WTC11 (cell line): ENCODE measurements at regions not wholly inside any gene's neighbourhood (a gene's known extent, or its start where the extent isn't known, plus 50 kb on each side); places are given as distances from the start of the nearest gene placed in this dataset.

Source experiments
- ATAC-seq: fragments of 200-7000 bp; cut with Tn5 transposase; 2 replicates; pipeline ENCODE4 v1.10.0; 2021; ENCODE audit warnings: mild to moderate bottlenecking, moderate library complexity
- CTCF ChIA-PET: fragments of 300-600 bp; sonication (Branson Sonifier 250); formaldehyde crosslinking; loops from one replicate; lab custom pipeline; 2021; ENCODE audit warnings: antibody characterized with exemption; lab: Charles Lee
- POLR2A ChIA-PET: fragments of 350-600 bp; sonication (Branson Sonifier 250); formaldehyde crosslinking; loops from one replicate; lab custom pipeline; 2021; ENCODE audit warnings: antibody characterized with exemption; lab: Charles Lee
- DNase-seq: peaks from one replicate; pipeline ENCODE4 v3.0.0; 2021; ENCODE audit warnings: low spot score
- H3K27ac Mint-ChIP-seq: 2 replicates; pipeline ENCODE4 v1.8.0; 2021; ENCODE audit warnings: mixed read lengths
- H3K27me3 Mint-ChIP-seq: 2 replicates; pipeline ENCODE4 v1.8.0; 2021; ENCODE audit warnings: low read depth, mild to moderate bottlenecking, moderate library complexity, mixed read lengths
- H3K36me3 Mint-ChIP-seq: 2 replicates; pipeline ENCODE4 v1.8.0; 2021; ENCODE audit warnings: mixed read lengths
- H3K4me1 Mint-ChIP-seq: 2 replicates; pipeline ENCODE4 v1.8.0; 2022; ENCODE audit warnings: mixed read lengths
- H3K4me3 Mint-ChIP-seq: 2 replicates; pipeline ENCODE4 v1.8.0; 2021; ENCODE audit warnings: mild to moderate bottlenecking, moderate library complexity, mixed read lengths
- H3K9me3 Mint-ChIP-seq: 2 replicates; pipeline ENCODE4 v1.8.0; 2021; ENCODE audit warnings: mixed read lengths
- ELF4 ChIP-seq: sonication (generic); formaldehyde crosslinking; IDR thresholded peaks from 2 replicates; pipeline ENCODE4 v1.8.1; 2022; ENCODE audit warnings: low read depth, mild to moderate bottlenecking, moderate library complexity, missing genetic modification reagents
- FOXJ3 ChIP-seq: sonication (generic); formaldehyde crosslinking; IDR thresholded peaks from 2 replicates; pipeline ENCODE4 v1.9.0; 2021; ENCODE audit warnings: missing genetic modification reagents, mild to moderate bottlenecking, borderline replicate concordance
- FOXP1 ChIP-seq: sonication (generic); formaldehyde crosslinking; IDR thresholded peaks from 2 replicates; pipeline ENCODE4 v1.8.0; 2022; ENCODE audit warnings: missing genetic modification reagents, mild to moderate bottlenecking, moderate library complexity, borderline replicate concordance
- GRHL2 ChIP-seq: fragments of 250-450 bp; sonication (Bioruptor Pico); IDR thresholded peaks from 2 replicates; pipeline ENCODE4 v1.8.0; 2022; ENCODE audit warnings: mild to moderate bottlenecking, moderate library complexity; ENCODE audit not compliant: insufficient replicate concordance, severe bottlenecking
- HMGA2 ChIP-seq: fragments of 250-450 bp; sonication (Bioruptor Pico); IDR thresholded peaks from 2 replicates; pipeline ENCODE4 v1.4.0; 2021; ENCODE audit warnings: mild to moderate bottlenecking, moderate library complexity
- JUN ChIP-seq: sonication (generic); formaldehyde crosslinking; IDR thresholded peaks from 2 replicates; pipeline ENCODE4 v1.8.0; 2023; ENCODE audit warnings: mild to moderate bottlenecking, missing genetic modification reagents
- NFYB ChIP-seq: sonication (generic); formaldehyde crosslinking; conservative IDR thresholded peaks from 2 replicates; pipeline ENCODE4 v1.8.0; 2022; ENCODE audit warnings: low read depth, missing genetic modification reagents
- PRRX2 ChIP-seq: fragments of 250-450 bp; sonication (Bioruptor Pico); IDR thresholded peaks from 2 replicates; pipeline ENCODE4 v1.8.0; 2021; ENCODE audit warnings: mild to moderate bottlenecking
- SMAD4 ChIP-seq: sonication (generic); formaldehyde crosslinking; IDR thresholded peaks from 2 replicates; pipeline ENCODE4 v1.8.0; 2022; ENCODE audit warnings: mild to moderate bottlenecking, missing genetic modification reagents
- TCF7 ChIP-seq: sonication (generic); formaldehyde crosslinking; IDR thresholded peaks from 2 replicates; pipeline ENCODE4 v1.8.0; 2022; ENCODE audit warnings: mild to moderate bottlenecking, low read depth, missing genetic modification reagents, moderate library complexity
- TEAD1 ChIP-seq: sonication (generic); formaldehyde crosslinking; IDR thresholded peaks from 2 replicates; pipeline ENCODE4 v1.8.0; 2022; ENCODE audit warnings: mild to moderate bottlenecking, missing genetic modification reagents
- TEAD4 ChIP-seq: sonication (generic); formaldehyde crosslinking; IDR thresholded peaks from 2 replicates; pipeline ENCODE4 v1.8.0; 2022; ENCODE audit warnings: mild to moderate bottlenecking, missing genetic modification reagents
- TF ChIP-seq, protein P1 (sequence below): fragments of 250-450 bp; sonication (Bioruptor Pico); IDR thresholded peaks from 2 replicates; pipeline ENCODE4 v2.1.2; 2022; ENCODE audit warnings: mild to moderate bottlenecking, moderate library complexity
- TF ChIP-seq, protein P2 (sequence below): fragments of 250-450 bp; sonication (Bioruptor Pico); conservative IDR thresholded peaks from 2 replicates; pipeline ENCODE4 v1.9.0; 2021; ENCODE audit warnings: mild to moderate bottlenecking
- TF ChIP-seq, protein P3 (sequence below): sonication (generic); formaldehyde crosslinking; IDR thresholded peaks from 2 replicates; pipeline ENCODE4 v1.8.1; 2023; ENCODE audit warnings: mild to moderate bottlenecking, missing genetic modification reagents
- TF ChIP-seq, protein P4 (sequence below): sonication (generic); formaldehyde crosslinking; IDR thresholded peaks from 2 replicates; pipeline ENCODE4 v1.8.0; 2022; ENCODE audit warnings: mild to moderate bottlenecking, missing genetic modification reagents
- TF ChIP-seq, protein P5 (sequence below): sonication (generic); formaldehyde crosslinking; IDR thresholded peaks from 2 replicates; pipeline ENCODE4 v1.8.0; 2022; ENCODE audit warnings: mild to moderate bottlenecking, missing genetic modification reagents
- TF ChIP-seq, protein P6 (sequence below): fragments of 200-600 bp; IDR thresholded peaks from 2 replicates; pipeline ENCODE4 v1.8.0; 2022; ENCODE audit warnings: antibody characterized with exemption
- TF ChIP-seq, protein P7 (sequence below): sonication (generic); formaldehyde crosslinking; IDR thresholded peaks from 2 replicates; pipeline ENCODE4 v1.8.1; 2022; ENCODE audit warnings: low read depth, mild to moderate bottlenecking, moderate library complexity, missing genetic modification reagents, borderline replicate concordance
- TF ChIP-seq, protein P8 (sequence below): sonication (generic); formaldehyde crosslinking; conservative IDR thresholded peaks from 2 replicates; pipeline ENCODE4 v1.8.1; 2023; ENCODE audit warnings: mild to moderate bottlenecking, low read depth, missing genetic modification reagents, moderate library complexity

DNA sequence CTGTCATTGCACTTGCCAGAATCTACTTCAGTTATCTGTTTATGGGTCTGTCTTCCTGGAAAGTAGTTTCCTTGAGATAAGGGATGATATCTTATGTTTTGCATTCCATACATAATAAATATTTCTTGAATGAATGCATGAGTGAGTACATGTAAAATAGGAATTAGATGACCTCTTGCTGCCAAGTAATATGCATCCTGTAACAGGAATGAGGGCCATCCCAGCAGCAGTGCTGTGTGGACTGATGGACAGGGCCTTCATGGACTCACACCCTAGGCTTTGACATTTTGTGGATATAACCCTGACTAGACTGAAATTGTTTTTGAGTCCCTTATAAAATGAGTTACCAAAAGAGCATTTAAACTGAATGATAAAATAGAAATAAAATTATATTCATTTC lies 77.2 kb upstream of the NEIL3 start:
- ATAC-seq (no peak), DNase-seq (no peak)
- Mint-ChIP-seq H3K4me1 (peaks cover 11% of the 10 kb centered on the region), H3K27me3 (no peaks in the 10 kb centered on the region), H3K27ac (no peak overlapping the region), H3K9me3 (peaks cover 4% of the 10 kb centered on the region; the same call in 1 of the 2 replicates), H3K4me3 (no peak overlapping the region), H3K36me3 (peaks cover 2% of the 10 kb centered on the region; the same call in 1 of the 2 replicates)
- TF ChIP-seq, protein P1, sequence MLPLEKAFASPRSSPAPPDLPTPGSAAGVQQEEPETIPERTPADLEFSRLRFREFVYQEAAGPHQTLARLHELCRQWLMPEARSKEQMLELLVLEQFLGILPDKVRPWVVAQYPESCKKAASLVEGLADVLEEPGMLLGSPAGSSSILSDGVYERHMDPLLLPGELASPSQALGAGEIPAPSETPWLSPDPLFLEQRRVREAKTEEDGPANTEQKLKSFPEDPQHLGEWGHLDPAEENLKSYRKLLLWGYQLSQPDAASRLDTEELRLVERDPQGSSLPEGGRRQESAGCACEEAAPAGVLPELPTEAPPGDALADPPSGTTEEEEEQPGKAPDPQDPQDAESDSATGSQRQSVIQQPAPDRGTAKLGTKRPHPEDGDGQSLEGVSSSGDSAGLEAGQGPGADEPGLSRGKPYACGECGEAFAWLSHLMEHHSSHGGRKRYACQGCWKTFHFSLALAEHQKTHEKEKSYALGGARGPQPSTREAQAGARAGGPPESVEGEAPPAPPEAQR (CRISPR knock-in tag), result no peak
- TF ChIP-seq JUN (no peak), ELF4 (CRISPR knock-in tag) (no peak), NFYB (CRISPR knock-in tag) (no peak), HMGA2 (CRISPR knock-in tag) (no peak), FOXJ3 (CRISPR knock-in tag) (no peak), FOXP1 (CRISPR knock-in tag) (no peak), GRHL2 (no peak), SMAD4 (CRISPR knock-in tag) (no peak), TEAD1 (CRISPR knock-in tag) (no peak), PRRX2 (CRISPR knock-in tag) (no peak), TEAD4 (CRISPR knock-in tag) (no peak), TCF7 (CRISPR knock-in tag) (no peak)
- TF ChIP-seq, protein P2, sequence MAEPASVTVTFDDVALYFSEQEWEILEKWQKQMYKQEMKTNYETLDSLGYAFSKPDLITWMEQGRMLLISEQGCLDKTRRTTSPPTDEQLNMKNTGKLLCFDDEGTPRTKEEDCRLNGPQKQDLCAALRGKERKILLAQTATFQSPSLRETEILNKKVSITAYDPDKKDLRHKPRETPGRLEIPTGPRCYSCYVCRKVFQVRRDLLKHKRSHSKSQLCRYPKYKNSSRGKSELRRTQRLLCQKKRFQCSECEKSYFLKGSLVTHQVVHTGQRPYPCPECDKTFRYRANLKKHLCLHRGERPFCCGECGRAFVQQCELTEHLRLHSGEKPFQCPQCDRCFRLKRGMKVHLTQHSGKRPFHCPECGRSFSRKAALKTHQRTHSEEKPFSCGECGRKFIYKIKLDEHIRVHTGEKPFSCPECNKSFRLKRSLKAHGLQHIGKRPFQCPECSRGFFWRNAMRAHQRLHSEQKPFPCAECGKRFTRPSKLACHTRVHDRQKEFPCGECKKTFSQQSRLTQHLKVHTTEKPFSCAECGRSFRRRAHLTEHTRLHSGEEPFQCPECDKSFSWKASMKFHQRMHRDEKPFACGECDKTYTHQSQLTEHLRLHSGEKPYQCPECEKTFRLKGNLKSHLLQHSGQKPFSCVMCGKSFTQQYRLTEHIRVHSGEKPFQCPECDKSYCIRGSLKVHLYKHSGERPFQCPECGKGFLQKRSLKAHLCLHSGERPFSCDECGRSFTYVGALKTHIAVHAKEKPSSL (CRISPR knock-in tag), result no peak
- TF ChIP-seq, protein P3, sequence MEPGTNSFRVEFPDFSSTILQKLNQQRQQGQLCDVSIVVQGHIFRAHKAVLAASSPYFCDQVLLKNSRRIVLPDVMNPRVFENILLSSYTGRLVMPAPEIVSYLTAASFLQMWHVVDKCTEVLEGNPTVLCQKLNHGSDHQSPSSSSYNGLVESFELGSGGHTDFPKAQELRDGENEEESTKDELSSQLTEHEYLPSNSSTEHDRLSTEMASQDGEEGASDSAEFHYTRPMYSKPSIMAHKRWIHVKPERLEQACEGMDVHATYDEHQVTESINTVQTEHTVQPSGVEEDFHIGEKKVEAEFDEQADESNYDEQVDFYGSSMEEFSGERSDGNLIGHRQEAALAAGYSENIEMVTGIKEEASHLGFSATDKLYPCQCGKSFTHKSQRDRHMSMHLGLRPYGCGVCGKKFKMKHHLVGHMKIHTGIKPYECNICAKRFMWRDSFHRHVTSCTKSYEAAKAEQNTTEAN, result no peak
- TF ChIP-seq, protein P4, sequence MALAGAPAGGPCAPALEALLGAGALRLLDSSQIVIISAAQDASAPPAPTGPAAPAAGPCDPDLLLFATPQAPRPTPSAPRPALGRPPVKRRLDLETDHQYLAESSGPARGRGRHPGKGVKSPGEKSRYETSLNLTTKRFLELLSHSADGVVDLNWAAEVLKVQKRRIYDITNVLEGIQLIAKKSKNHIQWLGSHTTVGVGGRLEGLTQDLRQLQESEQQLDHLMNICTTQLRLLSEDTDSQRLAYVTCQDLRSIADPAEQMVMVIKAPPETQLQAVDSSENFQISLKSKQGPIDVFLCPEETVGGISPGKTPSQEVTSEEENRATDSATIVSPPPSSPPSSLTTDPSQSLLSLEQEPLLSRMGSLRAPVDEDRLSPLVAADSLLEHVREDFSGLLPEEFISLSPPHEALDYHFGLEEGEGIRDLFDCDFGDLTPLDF (CRISPR knock-in tag), result no peak
- TF ChIP-seq, protein P5, sequence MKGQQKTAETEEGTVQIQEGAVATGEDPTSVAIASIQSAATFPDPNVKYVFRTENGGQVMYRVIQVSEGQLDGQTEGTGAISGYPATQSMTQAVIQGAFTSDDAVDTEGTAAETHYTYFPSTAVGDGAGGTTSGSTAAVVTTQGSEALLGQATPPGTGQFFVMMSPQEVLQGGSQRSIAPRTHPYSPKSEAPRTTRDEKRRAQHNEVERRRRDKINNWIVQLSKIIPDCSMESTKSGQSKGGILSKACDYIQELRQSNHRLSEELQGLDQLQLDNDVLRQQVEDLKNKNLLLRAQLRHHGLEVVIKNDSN (CRISPR knock-in tag), result no peak
- TF ChIP-seq, protein P6, sequence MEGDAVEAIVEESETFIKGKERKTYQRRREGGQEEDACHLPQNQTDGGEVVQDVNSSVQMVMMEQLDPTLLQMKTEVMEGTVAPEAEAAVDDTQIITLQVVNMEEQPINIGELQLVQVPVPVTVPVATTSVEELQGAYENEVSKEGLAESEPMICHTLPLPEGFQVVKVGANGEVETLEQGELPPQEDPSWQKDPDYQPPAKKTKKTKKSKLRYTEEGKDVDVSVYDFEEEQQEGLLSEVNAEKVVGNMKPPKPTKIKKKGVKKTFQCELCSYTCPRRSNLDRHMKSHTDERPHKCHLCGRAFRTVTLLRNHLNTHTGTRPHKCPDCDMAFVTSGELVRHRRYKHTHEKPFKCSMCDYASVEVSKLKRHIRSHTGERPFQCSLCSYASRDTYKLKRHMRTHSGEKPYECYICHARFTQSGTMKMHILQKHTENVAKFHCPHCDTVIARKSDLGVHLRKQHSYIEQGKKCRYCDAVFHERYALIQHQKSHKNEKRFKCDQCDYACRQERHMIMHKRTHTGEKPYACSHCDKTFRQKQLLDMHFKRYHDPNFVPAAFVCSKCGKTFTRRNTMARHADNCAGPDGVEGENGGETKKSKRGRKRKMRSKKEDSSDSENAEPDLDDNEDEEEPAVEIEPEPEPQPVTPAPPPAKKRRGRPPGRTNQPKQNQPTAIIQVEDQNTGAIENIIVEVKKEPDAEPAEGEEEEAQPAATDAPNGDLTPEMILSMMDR, result no peak
- TF ChIP-seq, protein P7, sequence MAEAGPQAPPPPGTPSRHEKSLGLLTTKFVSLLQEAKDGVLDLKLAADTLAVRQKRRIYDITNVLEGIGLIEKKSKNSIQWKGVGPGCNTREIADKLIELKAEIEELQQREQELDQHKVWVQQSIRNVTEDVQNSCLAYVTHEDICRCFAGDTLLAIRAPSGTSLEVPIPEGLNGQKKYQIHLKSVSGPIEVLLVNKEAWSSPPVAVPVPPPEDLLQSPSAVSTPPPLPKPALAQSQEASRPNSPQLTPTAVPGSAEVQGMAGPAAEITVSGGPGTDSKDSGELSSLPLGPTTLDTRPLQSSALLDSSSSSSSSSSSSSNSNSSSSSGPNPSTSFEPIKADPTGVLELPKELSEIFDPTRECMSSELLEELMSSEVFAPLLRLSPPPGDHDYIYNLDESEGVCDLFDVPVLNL (CRISPR knock-in tag), result no peak
- TF ChIP-seq, protein P8, sequence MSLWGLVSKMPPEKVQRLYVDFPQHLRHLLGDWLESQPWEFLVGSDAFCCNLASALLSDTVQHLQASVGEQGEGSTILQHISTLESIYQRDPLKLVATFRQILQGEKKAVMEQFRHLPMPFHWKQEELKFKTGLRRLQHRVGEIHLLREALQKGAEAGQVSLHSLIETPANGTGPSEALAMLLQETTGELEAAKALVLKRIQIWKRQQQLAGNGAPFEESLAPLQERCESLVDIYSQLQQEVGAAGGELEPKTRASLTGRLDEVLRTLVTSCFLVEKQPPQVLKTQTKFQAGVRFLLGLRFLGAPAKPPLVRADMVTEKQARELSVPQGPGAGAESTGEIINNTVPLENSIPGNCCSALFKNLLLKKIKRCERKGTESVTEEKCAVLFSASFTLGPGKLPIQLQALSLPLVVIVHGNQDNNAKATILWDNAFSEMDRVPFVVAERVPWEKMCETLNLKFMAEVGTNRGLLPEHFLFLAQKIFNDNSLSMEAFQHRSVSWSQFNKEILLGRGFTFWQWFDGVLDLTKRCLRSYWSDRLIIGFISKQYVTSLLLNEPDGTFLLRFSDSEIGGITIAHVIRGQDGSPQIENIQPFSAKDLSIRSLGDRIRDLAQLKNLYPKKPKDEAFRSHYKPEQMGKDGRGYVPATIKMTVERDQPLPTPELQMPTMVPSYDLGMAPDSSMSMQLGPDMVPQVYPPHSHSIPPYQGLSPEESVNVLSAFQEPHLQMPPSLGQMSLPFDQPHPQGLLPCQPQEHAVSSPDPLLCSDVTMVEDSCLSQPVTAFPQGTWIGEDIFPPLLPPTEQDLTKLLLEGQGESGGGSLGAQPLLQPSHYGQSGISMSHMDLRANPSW, result no peak
- ChIA-PET POLR2A (no interaction called here), CTCF (no interaction called here)
